Endodermal cell (in vitro differentiated cells): ENCODE measurements at regions not wholly inside any gene's neighbourhood (a gene's known extent, or its start where the extent isn't known, plus 50 kb on each side); places are given as distances from the start of the nearest gene placed in this dataset.
A peak's percentile ranks its signal among the peaks of the same experiment; 100 is the strongest.

Source experiments
- DNase-seq: peaks from one replicate; pipeline ENCODE4 v3.0.0-alpha.2; 2017
- H3K27ac ChIP-seq: 2 replicates; pipeline ENCODE4 v1.5.1; 2013; ENCODE audit warnings: mild to moderate bottlenecking, low read depth, low read length, moderate library complexity
- H3K27me3 ChIP-seq: 2 replicates; pipeline ENCODE4 v1.6.1; 2013; ENCODE audit warnings: mild to moderate bottlenecking, low read length, moderate library complexity; ENCODE audit not compliant: insufficient read depth, control insufficient read depth, poor library complexity, severe bottlenecking
- H3K36me3 ChIP-seq: 2 replicates; pipeline ENCODE4 v1.7.0; 2013; ENCODE audit warnings: mild to moderate bottlenecking, low read length, moderate library complexity; ENCODE audit not compliant: control insufficient read depth, insufficient read depth
- H3K4me1 ChIP-seq: one replicate; pipeline ENCODE4 v1.7.0; 2013; ENCODE audit warnings: low read length; ENCODE audit not compliant: control insufficient read depth, insufficient read depth
- H3K4me3 ChIP-seq: 2 replicates; pipeline ENCODE4 v1.5.1; 2013; ENCODE audit warnings: mild to moderate bottlenecking, low read length, moderate library complexity
- H3K9ac ChIP-seq: 2 replicates; pipeline ENCODE4 v1.6.1; 2013; ENCODE audit warnings: mild to moderate bottlenecking, low read length, moderate library complexity; ENCODE audit not compliant: poor library complexity, severe bottlenecking; ENCODE audit errors: extremely low read depth
- H3K9me3 ChIP-seq: 2 replicates; pipeline ENCODE4 v1.6.1; 2013; ENCODE audit warnings: mild to moderate bottlenecking, low read length, moderate library complexity; ENCODE audit not compliant: control insufficient read depth
- H3K27ac Mint-ChIP-seq: 2 replicates; pipeline ENCODE4 v1.8.0; 2020; ENCODE audit warnings: mixed read lengths
- H3K27me3 Mint-ChIP-seq: 2 replicates; pipeline ENCODE4 v1.8.0; 2021; ENCODE audit warnings: mild to moderate bottlenecking, mixed read lengths; ENCODE audit not compliant: insufficient read depth
- H3K36me3 Mint-ChIP-seq: 2 replicates; pipeline ENCODE4 v1.8.0; 2020; ENCODE audit warnings: low read depth, mixed read lengths
- H3K4me1 Mint-ChIP-seq: 2 replicates; pipeline ENCODE4 v1.8.0; 2020; ENCODE audit warnings: mixed read lengths
- H3K4me3 Mint-ChIP-seq: 2 replicates; pipeline ENCODE4 v1.8.0; 2020; ENCODE audit warnings: mild to moderate bottlenecking, moderate library complexity, mixed read lengths
- H3K9me3 Mint-ChIP-seq: 2 replicates; pipeline ENCODE4 v1.8.0; 2020; ENCODE audit warnings: mild to moderate bottlenecking, mixed read lengths
- CTCF ChIP-seq: fragments of 200-600 bp; sonication (generic); conservative IDR thresholded peaks from 2 replicates; pipeline ENCODE4 v1.5.0; 2021; ENCODE audit warnings: antibody characterized with exemption, mild to moderate bottlenecking
- WGBS, 2 experiments: methylation state at CpG; one replicate each; pipeline versions ENCODE4 v1.1.5 to v1.1.7; 2013; ENCODE audit warnings: missing lambda C conversion rate in 2 of 2, mixed read lengths in 1 of 2; ENCODE audit not compliant: insufficient coverage in 1 of 2, insufficient read length in 1 of 2; 5-methylcytosine and 5-hydroxymethylcytosine counted together

- H3K4me3 ChIP-seq, result no peak overlapping the region
- H3K9ac ChIP-seq, result no peak overlapping the region
- H3K4me1 Mint-ChIP-seq, result no peaks in the 10 kb centered on the region
- H3K9me3 Mint-ChIP-seq, result no peaks in the 10 kb centered on the region
- H3K4me3 Mint-ChIP-seq, result no peak overlapping the region
- H3K4me1 ChIP-seq, result no peaks in the 10 kb centered on the region
- no peaks in the 10 kb centered on the region for H3K9me3 ChIP-seq
- WGBS, 2 experiments, result 91 to 93% methylated on average over 2 to 3 of the region's 4 CpGs
- H3K27ac Mint-ChIP-seq, result no peak overlapping the region
- no peak for DNase-seq
- peak; percentile 48 for TF ChIP-seq CTCF
- H3K27me3 ChIP-seq, result no peaks in the 10 kb centered on the region
- H3K27me3 Mint-ChIP-seq, result no peaks in the 10 kb centered on the region
- H3K36me3 ChIP-seq, result no peaks in the 10 kb centered on the region
- H3K27ac ChIP-seq, result no peak overlapping the region
- peaks cover 1% of the 10 kb centered on the region for H3K36me3 Mint-ChIP-seq
Observed at GRCh38 chr4:42234817-42235216, 82.4 kb upstream of the BEND4 start.

GRCh38 chr4:42235304-42236021 is 83.0 kb upstream of the BEND4 start:
- H3K27me3 Mint-ChIP-seq, result no peaks in the 10 kb centered on the region
- Histone ChIP-seq H3K9me3 (no peaks in the 10 kb centered on the region), H3K4me3 (no peak overlapping the region), H3K27ac (no peak overlapping the region), H3K4me1 (no peaks in the 10 kb centered on the region), H3K9ac (no peak overlapping the region), H3K36me3 (no peaks in the 10 kb centered on the region), H3K27me3 (no peaks in the 10 kb centered on the region)
- no peak overlapping the region for H3K4me3 Mint-ChIP-seq
- 99 to 100% methylated on average over 1 to 5 of the region's 7 CpGs for WGBS, 2 experiments
- DNase-seq, result no peak
- no peaks in the 10 kb centered on the region for H3K9me3 Mint-ChIP-seq
- H3K36me3 Mint-ChIP-seq, result peaks cover 1% of the 10 kb centered on the region
- TF ChIP-seq CTCF, result no peak
- H3K27ac Mint-ChIP-seq, result no peak overlapping the region
- no peaks in the 10 kb centered on the region for H3K4me1 Mint-ChIP-seq

- DNase-seq, result no peak
- H3K36me3 Mint-ChIP-seq, result no peaks in the 10 kb centered on the region
- Histone ChIP-seq H3K4me3 (no peak overlapping the region), H3K9me3 (no peaks in the 10 kb centered on the region), H3K36me3 (no peaks in the 10 kb centered on the region), H3K27me3 (no peaks in the 10 kb centered on the region), H3K27ac (no peak overlapping the region), H3K9ac (no peak overlapping the region), H3K4me1 (no peaks in the 10 kb centered on the region)
- no peaks in the 10 kb centered on the region for H3K27me3 Mint-ChIP-seq
- H3K9me3 Mint-ChIP-seq, result no peaks in the 10 kb centered on the region
- 95 to 96% methylated on average over 4 to 5 of the region's 5 CpGs for WGBS, 2 experiments
- no peak overlapping the region for H3K27ac Mint-ChIP-seq
- H3K4me1 Mint-ChIP-seq, result no peaks in the 10 kb centered on the region
- TF ChIP-seq CTCF, result no peak
- no peak overlapping the region for H3K4me3 Mint-ChIP-seq
Observed at GRCh38 chr4:42237010-42237409, 84.6 kb upstream of the BEND4 start.
